ENCODE measurements at regions not wholly inside any gene's neighbourhood (a gene's known extent, or its start where the extent isn't known, plus 50 kb on each side); places are given as distances from the start of the nearest gene placed in this dataset.

DNA sequence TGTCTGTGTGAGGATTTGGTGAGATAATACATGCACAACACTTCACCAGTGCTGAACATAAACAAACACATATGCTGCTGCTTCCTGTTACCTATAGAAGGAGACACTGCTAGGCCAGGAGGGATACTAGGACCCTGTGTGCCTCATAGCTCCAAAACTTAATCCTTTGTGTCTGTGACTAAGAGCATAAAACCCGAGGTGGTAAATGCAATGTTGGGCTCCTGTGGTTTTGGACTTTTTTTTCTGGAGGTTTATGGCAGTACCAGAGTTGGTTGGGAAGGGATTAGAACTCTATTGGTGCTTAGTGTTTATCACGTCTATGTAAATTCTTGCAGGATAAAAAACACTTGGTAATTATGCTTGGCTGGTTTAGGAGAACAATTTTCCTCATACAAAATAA is 122.9 kb downstream of the NUF2 start:
- TF ChIP-seq POLR2A (IDR thresholded peaks at IDR 0.05; ENCODE audit: low read depth, low read length): no peak
- no peak for TF ChIP-seq POLR2AphosphoS5 (IDR thresholded peaks at IDR 0.05; ENCODE audit: low read depth, low read length)

Data from GM12892 (cell line).